Head of caudate nucleus (tissue), 42 donors: ENCODE measurements at regions not wholly inside any gene's neighbourhood (a gene's known extent, or its start where the extent isn't known, plus 50 kb on each side); places are given as distances from the start of the nearest gene placed in this dataset.
A peak's percentile ranks its signal among the peaks of the same experiment; 100 is the strongest.

Source experiments
- DNase-seq, 42 donors: peaks; one replicate each; pipeline versions ENCODE4 v3.0.0 to v3.0.0-alpha.2; 2020 to 2021; ENCODE audit warnings: mixed read lengths in 7 of 42
- intact Hi-C: fragments of 100-400 bp; cut with DNase I; formaldehyde crosslinking; loops from one replicate; pipeline ENCODE4 v1.15.0; 2022

- DNase-seq, result no peak
- intact Hi-C loops, result no loop called here
Observed at GRCh38 chr2:18131761-18132160, 253.3 kb downstream of the KCNS3 start.

- DNase-seq, result no peak
- intact Hi-C loops, result no loop called here
Observed at GRCh38 chr2:18129348-18129747, 250.9 kb downstream of the KCNS3 start.

GRCh38 chr2:18125303-18125702, 246.8 kb downstream of the KCNS3 start:
- intact Hi-C loops, result no loop called here

DNA sequence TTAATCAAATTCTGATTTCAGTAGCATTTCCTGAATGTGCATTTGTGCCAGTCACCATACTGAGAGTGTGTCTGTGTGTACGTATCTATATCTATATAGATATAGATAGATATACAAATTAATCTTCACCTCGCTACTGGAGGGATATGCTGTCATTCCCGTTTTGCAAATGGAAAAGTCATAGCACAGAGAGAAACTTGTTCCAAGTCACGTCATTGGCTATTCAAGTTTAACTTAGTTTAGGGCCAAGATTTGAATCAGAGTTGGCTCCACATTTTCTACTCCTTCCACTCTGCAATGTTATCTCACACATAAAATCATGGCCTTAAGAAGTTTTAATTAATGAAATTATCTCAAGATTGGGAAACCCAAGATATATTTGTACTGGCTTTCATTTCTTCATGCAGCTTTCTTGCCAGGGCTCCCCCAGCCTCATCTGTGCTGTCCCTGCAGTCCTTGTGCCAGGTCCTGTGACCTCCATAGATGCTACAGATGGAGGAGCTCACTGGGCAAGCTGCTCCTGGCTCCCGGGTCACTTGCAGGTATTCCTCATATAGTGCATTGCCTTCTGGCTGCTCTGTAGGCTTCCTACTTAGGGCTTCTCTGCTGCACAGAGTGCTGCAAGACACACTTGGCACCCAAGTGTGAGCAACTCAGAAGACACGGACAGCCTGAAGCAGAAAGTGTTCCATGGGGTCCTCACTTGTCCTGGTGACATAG, 245.8 kb downstream of the KCNS3 start:
- no peak for DNase-seq
- intact Hi-C loops, result no loop called here

More at GRCh38 chr2:18125303-18125702, 246.8 kb downstream of the KCNS3 start:
- no peak for DNase-seq

GRCh38 chr2:18123577-18123976, 245.1 kb downstream of the KCNS3 start:
- intact Hi-C loops, result no loop called here

GRCh38 chr2:18123211-18123570, 244.7 kb downstream of the KCNS3 start:
- DNase-seq, result no peak
- intact Hi-C loops, result no loop called here

More at GRCh38 chr2:18123577-18123976, 245.1 kb downstream of the KCNS3 start:
- DNase-seq, result no peak

DNA sequence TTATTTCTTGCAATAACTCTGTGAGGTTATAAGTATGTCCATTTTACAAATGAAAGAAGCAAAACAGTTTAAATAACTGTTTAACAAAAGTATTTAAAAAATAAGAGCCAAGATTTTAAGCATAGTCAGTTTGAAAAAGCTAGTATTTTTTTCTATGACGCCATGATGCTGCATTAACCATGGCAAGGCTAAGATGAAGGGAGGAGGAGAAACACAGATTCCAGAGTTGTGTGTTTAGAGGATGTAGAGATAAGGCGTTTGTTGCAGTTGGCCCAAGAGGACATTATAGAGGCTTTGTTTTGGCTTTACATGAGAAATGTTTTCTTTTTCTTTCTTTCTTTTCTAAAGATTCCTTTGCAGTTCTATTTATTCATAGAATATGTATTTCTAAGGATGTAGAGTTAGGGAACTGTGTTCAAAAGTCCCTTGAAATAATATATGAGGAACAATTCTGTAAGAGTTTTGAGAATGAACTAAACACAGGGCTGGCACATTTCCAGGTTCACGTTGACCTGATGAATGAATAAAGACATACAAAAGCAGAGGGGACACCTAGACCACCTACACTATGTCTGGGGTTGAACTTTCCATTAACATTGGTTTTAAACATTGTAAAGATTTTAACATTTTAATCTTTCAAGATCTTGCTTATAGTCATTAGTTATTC, 244.2 kb downstream of the KCNS3 start:
- intact Hi-C loops, result no loop called here
- no peak for DNase-seq

DNA sequence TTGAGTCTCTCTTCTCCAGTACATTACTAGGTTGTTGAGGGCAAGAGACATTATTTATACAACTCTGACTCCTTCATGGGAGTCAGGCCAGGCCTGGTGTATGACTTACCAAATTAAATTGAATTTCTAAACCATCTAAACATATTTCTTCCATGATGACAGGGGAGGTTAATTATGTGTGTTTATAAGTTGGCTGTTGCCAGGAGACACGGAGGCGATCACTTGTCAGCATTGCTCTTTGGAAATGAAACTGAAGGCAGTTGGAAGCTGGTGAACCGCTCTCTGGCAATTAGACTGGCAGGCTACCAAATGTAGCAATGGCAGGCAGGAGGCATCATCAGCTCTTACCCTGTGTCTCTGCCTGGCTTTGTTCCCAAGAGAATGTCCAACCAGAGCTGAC, 241.4 kb downstream of the KCNS3 start:
- intact Hi-C loops, result no loop called here
- peak in 4 of 42 donors; percentile 7 to 42 (median 12) for DNase-seq

- intact Hi-C loops, result no loop called here
- DNase-seq, result no peak
Observed at GRCh38 chr2:18118703-18119102, 240.2 kb downstream of the KCNS3 start.

DNA sequence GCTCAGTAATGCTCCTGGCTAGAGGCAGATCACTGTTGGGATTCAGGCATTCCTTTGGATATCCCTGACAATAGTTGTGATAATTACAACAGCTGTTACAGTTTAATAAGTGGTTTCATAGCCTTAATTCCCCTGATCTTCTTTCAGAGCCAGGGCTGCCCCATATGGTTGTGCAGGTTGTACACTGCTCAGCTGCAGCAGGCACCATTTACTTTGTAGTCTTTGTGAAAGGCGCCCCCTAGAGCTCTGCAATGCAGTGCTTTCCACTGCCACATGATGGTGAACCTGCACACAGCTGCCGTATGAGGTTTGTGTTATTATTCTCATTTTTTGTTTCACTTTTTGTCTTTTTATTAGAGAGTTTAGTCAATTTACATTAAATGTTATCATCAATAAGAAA, 239.1 kb downstream of the KCNS3 start:
- peak in 20 of 42 donors; percentile 1 to 63 (median 20) for DNase-seq
- intact Hi-C loops, result no loop called here

DNA sequence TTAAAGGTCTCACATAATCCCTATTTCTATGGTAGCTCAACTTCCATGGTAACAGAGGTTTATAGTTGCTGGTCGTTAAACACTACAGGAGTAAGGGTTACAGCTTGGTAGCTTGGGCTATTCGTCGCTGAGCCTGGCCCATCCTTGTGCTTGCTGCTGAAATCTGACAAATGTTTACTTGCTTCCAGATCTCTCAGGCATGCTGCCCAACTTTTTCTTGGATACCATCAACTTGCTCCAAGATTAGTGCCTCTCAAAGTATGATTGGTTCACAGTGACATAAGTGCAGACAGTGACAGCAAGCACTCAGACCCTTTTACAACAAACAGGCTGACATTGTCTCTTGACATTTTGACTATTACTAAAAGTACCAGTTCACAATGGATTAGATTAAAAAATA, 231.8 kb downstream of the KCNS3 start:
- DNase-seq, result no peak
- intact Hi-C loops, result no loop called here

DNA sequence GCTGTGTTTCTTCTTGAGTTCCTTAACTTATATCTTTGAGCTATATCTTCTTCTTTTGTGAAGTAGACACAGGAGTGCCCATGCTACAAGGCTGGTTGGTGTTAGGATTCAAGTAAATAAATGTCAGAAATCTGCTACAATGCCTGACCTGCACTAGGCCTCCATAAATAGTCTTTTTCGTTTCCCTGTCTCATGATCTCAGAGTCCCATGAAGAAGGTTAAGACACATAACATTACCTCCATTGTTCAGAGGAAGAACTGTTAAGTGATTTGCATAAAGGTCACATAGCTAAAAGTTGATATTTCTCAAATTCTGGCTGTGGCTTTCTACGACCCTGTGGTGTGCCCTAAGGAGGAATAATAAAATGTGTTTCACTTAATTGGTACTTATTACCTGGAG, 228.4 kb downstream of the KCNS3 start:
- no peak for DNase-seq
- intact Hi-C loops, result no loop called here

DNA sequence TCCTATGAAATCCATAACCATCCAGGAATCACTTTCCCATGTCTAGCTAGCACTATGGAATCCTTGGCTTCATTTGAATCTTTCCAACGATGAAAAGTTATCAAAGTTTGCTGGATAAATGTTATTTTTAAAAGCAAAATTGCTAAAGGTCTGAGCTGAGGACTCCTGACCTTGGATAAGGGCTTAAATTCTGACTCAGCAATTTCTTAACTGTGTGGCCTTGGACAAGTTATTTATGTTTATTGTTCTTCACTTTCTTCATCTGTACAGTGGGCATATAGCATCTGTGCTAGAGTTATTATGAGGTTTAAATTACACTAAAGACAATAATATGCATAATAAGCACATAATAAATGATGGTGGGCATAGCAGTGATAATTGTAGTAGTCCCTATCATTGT, 227.5 kb downstream of the KCNS3 start:
- intact Hi-C loops, result no loop called here
- DNase-seq, result no peak

DNA sequence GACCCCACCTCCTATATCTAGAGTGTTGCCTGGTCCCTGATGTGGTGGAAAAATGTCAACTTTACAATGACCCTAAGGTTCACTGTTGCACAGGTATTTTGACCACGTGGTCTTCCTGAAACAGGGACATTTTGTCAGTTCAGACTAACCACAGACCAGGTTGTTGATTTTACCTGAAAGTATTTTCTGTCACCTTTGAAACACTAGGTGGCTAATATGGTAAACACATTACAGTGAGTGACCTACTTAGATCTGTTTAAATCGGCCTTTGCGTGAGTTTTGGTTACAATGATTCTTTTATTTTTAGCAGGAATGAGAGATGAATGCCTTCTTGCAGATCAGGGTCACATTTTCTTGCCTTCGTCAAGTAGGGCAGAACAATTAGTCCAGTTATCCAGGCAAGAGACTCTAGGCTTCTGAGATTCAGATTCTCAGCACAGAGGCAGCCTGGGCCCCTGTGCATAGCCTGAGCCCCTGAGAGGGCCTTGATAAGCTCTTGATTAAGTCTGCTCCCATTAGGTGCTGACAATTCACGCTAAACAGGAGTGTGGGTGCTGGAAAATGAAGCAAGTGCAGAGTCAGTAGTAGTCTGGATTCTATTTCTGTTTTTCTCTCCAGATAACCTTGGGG, 226.2 kb downstream of the KCNS3 start:
- no peak for DNase-seq
- intact Hi-C loops, result no loop called here

DNA sequence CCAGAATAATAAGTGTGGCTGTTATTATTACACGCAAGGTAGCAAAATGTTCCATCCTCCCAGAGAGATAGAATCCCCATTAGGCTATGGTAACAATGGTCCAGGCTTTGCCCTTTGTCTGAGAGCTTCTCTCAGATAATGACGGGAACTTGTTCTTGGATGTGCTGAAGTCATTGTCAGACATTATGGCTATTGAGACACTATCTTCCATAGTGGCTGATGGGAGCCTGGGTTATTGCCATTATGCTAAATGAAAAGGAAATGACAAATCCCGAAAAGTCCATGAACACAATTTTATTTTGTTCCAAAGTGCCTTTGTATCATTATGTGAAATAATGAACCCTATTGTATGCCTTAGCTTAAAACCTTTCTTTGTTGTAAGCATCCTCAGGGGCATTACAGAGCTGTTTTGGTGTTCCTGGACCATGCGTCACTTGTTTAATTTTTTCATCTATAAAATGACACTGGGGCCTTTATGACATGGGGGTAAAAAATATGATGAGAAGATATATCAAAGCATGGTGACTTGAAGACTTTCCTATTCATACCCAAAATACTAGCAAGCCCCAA, 218.5 kb downstream of the KCNS3 start:
- peak in 7 of 42 donors; percentile 6 to 69 (median 44) for DNase-seq
- intact Hi-C loops, result no loop called here

DNA sequence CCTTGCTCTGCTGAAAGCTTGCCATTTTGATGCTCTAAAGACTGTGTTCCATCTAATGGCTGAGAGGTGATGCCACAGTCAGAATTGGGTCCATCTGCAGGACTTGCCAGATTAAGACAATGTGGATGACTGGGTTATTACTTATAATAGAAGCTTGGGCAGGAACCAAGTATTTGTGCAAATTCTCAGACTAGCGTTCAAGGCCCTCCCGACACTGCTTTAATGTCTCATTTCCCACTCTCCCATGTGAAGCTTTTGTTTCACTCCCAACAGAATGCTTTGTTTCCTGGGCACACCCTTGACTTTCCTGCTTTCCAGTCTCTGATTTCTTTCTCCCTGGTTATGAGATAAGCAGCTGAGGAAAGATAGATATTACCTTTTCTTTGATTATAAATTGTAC, 215.8 kb downstream of the KCNS3 start:
- intact Hi-C loops, result no loop called here
- no peak for DNase-seq

DNA sequence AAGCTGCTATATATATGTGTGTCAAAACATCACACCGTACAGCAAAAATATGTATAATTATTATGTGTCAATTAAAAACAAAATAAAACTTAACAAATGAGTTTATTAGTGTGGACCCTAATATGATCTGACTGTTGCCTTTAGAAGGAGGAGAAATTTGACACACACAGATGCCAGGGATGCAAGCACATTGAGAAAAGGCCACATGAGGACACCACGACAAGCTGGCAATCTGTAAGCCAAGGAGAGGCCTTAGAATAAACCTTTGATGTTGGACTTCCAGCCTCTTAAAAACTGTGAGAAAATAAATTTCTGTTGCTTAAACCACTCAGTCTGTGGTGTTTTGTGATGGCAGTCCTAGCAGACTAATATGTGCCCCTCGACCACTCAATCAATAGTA, 214.7 kb downstream of the KCNS3 start:
- DNase-seq, result no peak
- intact Hi-C loops, result no loop called here

DNA sequence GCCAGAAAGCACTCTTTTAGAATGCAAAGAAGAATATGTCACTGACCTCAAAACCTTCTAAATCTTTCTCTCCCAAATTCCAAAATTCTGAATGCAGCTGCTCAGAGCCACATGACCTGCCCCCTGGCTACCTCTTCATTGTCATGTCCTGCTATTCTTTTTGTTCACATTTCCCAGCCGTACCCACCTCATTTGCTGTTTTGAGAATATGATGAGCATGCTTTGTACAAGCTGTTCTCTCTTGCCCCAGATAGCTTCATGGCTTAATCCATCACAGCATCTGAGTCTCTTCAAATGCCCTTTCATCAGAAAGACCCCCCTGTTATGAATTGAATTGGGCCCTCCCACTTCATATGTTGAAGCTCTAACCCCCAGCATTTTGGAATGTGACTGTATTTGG, 214.3 kb downstream of the KCNS3 start:
- no peak for DNase-seq

DNA sequence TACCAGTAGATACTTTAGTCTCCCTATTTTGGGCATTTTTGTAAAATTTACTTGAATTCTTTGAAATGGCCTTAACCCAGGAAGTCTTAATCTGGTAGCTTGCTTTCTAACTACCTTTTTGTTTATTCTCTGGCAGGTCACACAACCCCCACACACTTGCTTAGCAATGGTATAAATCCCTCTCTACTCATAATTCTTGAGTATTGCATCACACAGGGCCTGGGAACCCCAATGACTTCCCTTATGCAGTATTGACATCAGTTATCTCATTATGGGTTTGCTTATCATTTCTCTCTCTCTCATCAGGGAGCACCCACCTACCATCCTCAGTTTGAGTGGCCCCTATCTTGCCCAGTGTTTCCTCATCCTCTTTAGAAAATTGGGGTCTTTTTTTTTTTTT, 207.1 kb downstream of the KCNS3 start:
- intact Hi-C loops, result no loop called here
- DNase-seq, result no peak

More for the DNA sequence above, 214.3 kb downstream of the KCNS3 start:
- intact Hi-C loops, result no loop called here

DNA sequence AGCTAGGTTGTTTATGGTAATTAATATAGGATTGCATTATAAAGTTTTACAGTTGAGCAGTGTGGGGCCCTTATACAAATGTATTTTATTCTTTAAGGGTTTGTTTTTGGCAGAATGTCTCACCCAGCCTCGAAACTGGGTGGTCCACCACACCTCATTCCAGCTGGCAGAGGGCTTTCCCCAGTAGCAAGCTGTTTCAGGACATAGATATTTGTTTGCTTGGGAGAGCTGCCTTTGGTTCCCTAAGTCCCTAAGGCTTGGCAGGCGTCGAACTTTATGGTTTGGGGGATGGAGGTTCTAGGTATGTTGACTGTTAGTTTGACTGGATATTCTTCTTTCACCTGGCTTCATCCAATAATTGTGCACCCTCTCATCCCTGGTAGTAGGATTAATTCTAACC, 205.9 kb downstream of the KCNS3 start:
- intact Hi-C loops, result no loop called here
- DNase-seq, result no peak
